GM12875 (cell line): ENCODE measurements at regions not wholly inside any gene's neighbourhood (a gene's known extent, or its start where the extent isn't known, plus 50 kb on each side); places are given as distances from the start of the nearest gene placed in this dataset.

ENCODE experiments used
- H3K4me3 ChIP-seq: one replicate; pipeline ENCODE4 v1.5.1; 2011; ENCODE audit warnings: low read depth, low read length, control low read depth
- TF ChIP-seq, protein P1 (sequence below): IDR thresholded peaks from 2 replicates; pipeline ENCODE4 v1.5.1; 2011; ENCODE audit warnings: low read depth, mild to moderate bottlenecking, control low read depth, inconsistent platforms, low read length, moderate library complexity, borderline replicate concordance; ENCODE audit not compliant: insufficient read depth

- TF ChIP-seq, protein P1, sequence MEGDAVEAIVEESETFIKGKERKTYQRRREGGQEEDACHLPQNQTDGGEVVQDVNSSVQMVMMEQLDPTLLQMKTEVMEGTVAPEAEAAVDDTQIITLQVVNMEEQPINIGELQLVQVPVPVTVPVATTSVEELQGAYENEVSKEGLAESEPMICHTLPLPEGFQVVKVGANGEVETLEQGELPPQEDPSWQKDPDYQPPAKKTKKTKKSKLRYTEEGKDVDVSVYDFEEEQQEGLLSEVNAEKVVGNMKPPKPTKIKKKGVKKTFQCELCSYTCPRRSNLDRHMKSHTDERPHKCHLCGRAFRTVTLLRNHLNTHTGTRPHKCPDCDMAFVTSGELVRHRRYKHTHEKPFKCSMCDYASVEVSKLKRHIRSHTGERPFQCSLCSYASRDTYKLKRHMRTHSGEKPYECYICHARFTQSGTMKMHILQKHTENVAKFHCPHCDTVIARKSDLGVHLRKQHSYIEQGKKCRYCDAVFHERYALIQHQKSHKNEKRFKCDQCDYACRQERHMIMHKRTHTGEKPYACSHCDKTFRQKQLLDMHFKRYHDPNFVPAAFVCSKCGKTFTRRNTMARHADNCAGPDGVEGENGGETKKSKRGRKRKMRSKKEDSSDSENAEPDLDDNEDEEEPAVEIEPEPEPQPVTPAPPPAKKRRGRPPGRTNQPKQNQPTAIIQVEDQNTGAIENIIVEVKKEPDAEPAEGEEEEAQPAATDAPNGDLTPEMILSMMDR: no peak
- H3K4me3 ChIP-seq: no peak overlapping the region
Observed at GRCh38 chr6:27136978-27137814, 110.3 kb upstream of the PRSS16 start.

- no peak overlapping the region for H3K4me3 ChIP-seq
- TF ChIP-seq, protein P1: no peak
Observed at GRCh38 chr6:27138406-27138805, 109.1 kb upstream of the PRSS16 start.

DNA sequence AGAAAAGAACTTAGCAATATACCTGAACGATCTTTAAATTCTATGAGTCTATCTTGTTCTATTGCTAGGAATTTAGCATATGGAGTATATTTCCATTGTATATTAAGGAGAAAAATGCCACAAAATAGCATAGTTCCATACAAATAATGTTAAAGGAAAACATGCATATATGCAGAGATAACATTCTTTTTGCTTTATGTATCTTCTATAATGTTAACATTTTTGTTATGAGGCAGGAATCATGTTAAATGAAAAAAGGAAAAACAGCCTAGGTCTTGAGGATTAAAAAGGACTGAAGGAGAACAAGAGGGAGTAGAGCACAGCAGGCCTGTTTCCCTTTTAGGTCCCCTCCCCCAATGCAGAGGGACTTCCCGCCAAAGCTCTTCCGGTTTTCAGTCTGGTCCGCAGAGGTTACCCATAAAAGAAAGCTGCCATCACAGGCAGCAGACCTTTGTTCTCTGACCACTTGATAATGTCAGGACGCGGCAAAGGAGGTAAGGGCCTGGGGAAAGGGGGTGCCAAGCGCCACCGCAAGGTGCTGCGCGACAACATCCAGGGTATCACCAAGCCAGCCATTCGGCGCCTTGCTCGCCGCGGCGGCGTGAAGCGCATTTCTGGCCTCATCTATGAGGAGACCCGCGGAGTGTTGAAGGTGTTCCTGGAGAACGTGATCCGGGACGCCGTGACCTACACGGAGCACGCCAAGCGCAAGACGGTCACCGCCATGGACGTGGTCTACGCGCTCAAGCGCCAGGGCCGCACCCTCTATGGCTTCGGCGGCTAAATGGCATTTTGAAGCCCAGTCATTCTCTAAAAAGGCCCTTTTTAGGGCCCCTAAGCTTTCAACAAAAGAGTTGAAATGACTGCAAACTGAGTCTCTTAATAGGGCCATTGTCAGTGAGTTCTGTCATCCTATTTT is 108.4 kb upstream of the PRSS16 start:
- peak overlapping the region; percentile 51 for H3K4me3 ChIP-seq
- TF ChIP-seq, protein P1: no peak

DNA sequence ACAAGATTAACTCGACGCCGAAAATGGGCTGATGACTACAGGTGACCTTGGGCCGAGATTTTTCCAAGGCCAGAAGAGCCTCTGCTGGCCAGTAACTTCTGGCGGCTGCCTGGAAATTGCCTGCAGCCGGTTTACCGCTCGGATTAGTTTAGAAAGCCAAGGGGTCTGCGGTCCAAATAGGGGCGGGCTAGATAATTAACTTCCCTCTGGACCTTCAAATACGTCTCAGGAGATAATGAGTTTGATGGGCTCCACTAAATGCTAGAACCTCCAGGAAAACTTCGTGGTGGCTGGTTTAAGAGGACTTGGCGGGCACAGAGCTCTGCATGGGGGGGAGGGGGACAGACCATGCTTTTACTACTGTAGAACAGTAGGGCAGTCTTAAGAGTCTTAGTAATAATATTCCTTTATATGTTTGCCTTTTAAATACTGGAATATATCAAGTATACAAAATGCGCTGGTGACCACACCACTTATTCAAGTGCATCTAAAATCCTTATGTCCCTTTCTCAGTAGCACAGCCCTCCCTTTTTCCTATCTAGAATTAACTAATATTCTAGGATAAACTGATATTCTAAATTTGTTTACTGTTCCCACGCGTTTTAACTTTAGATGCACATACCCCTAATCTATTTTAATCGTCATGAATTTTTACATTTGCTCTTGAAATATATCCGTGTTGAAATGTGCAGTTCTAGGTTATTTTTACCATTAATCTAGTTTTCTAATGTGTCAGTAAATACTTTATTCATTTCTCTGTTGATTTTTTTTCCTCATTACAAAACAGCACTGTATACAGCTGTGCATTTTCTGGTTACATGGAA is 107.5 kb upstream of the PRSS16 start:
- H3K4me3 ChIP-seq: peak overlapping the region; percentile 51
- TF ChIP-seq, protein P1: no peak

DNA sequence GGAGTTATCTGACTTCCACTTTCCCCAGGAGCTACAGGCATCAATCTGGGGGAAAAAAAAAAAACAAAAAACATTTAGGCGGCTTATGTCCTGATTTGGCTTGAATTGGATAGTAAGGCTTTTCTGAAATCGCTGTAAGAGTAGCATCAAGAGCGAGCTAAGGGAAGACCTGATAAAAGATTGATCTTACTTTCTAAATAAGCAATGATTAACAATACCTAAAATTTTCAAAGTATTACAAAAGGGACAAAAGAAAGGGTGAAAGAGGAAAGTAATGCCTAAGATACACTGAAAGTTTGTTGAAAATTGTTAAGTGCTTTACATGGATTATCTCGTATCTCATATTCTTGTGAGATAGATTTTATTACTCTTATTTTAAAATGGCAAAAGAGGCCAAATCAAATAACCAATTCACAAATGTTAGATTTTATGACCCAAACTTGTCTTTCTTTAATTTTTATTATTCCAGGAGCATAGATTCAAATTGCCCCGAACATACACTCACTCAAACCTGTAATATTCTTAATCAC is 106.4 kb upstream of the PRSS16 start:
- H3K4me3 ChIP-seq: no peak overlapping the region
- TF ChIP-seq, protein P1: no peak

- H3K4me3 ChIP-seq: no peak overlapping the region
- TF ChIP-seq, protein P1: no peak
Observed at GRCh38 chr6:27141529-27142015, 105.9 kb upstream of the PRSS16 start.

- H3K4me3 ChIP-seq: peak overlapping the region; percentile 28
Observed at GRCh38 chr6:27143020-27143388, 104.5 kb upstream of the PRSS16 start.
